SU-DHL-6 (cell line): ENCODE measurements at regions not wholly inside any gene's neighbourhood (a gene's known extent, or its start where the extent isn't known, plus 50 kb on each side); places are given as distances from the start of the nearest gene placed in this dataset.

Source experiments
- H2AFZ ChIP-seq: fragments of 200-600 bp; sonication (generic); 2 replicates; pipeline ENCODE4 v1.6.1; 2014; ENCODE audit warnings: low read depth, mild to moderate bottlenecking, moderate library complexity, mixed read lengths, antibody characterized with exemption, low read length; ENCODE audit not compliant: severe bottlenecking
- H3F3A ChIP-seq: fragments of 200-600 bp; shearing (Covaris generic); 2 replicates; pipeline ENCODE4 v1.6.0; 2016; ENCODE audit warnings: antibody characterized with exemption, mild to moderate bottlenecking; ENCODE audit not compliant: insufficient read depth
- H3K27ac ChIP-seq: fragments of 200-600 bp; sonication (generic); 2 replicates; pipeline ENCODE4 v1.5.1; 2016; ENCODE audit warnings: low read depth, mild to moderate bottlenecking, low read length, moderate library complexity, mixed read lengths
- H3K27me3 ChIP-seq: fragments of 200-600 bp; sonication (generic), shearing (Covaris generic); 2 replicates; pipeline ENCODE4 v1.6.0; 2014; ENCODE audit warnings: mild to moderate bottlenecking, low read length
- H3K36me3 ChIP-seq: fragments of 200-600 bp; sonication (generic); 2 replicates; pipeline ENCODE4 v1.6.1; 2014; ENCODE audit warnings: mild to moderate bottlenecking, low read length, mixed read lengths
- H3K4me2 ChIP-seq: fragments of 300-600, 200-600 bp; shearing (Covaris generic), sonication (generic); 2 replicates; pipeline ENCODE4 v1.6.0; 2014; ENCODE audit warnings: low read length, low read depth, mild to moderate bottlenecking; ENCODE audit not compliant: poor library complexity, severe bottlenecking
- H3K4me3 ChIP-seq: fragments of 200-600 bp; sonication (generic); 2 replicates; pipeline ENCODE4 v1.5.1; 2014; ENCODE audit warnings: antibody characterized with exemption, low read length, mild to moderate bottlenecking, mixed read lengths; ENCODE audit not compliant: insufficient read depth, poor library complexity, severe bottlenecking
- H3K79me2 ChIP-seq: fragments of 200-600 bp; sonication (generic); 2 replicates; pipeline ENCODE4 v1.6.1; 2014; ENCODE audit warnings: mild to moderate bottlenecking, low read length, moderate library complexity; ENCODE audit not compliant: insufficient read depth
- H3K9ac ChIP-seq: fragments of 200-600 bp; sonication (generic); 2 replicates; pipeline ENCODE4 v1.7.0; 2014; ENCODE audit warnings: mild to moderate bottlenecking, low read length
- H3K9me2 ChIP-seq: fragments of 200-600 bp; sonication (generic); replicated peaks from 2 replicates; pipeline ENCODE4 v1.6.1; 2014; ENCODE audit warnings: low read length; ENCODE audit not compliant: insufficient read depth
- H3K9me3 ChIP-seq: fragments of 200-600 bp; sonication (generic); 2 replicates; pipeline ENCODE4 v1.6.1; 2014; ENCODE audit warnings: low read length, mixed read lengths; ENCODE audit not compliant: insufficient read depth
- H4K20me1 ChIP-seq: fragments of 200-600 bp; sonication (generic); 2 replicates; pipeline ENCODE4 v1.6.1; 2014; ENCODE audit warnings: low read depth, mild to moderate bottlenecking, antibody characterized with exemption, low read length, moderate library complexity, mixed read lengths
- CTCF ChIP-seq: fragments of 200-600 bp; sonication (generic); IDR thresholded peaks from one replicate; pipeline ENCODE4 v1.5.1; 2017; ENCODE audit warnings: antibody characterized with exemption, mild to moderate bottlenecking, low read length, moderate library complexity; ENCODE audit not compliant: insufficient read depth, poor library complexity, severe bottlenecking
- EZH2phosphoT487 ChIP-seq: fragments of 200-600 bp; sonication (generic), shearing (Covaris generic); conservative IDR thresholded peaks from 2 replicates; pipeline ENCODE4 v1.6.1; 2018; ENCODE audit warnings: mild to moderate bottlenecking, antibody characterized with exemption, low read length, moderate library complexity, mixed read lengths

- no peak overlapping the region for H3K4me2 ChIP-seq
- no peak overlapping the region for H3K27ac ChIP-seq
- H3F3A ChIP-seq = no peaks in the 10 kb centered on the region
- no peak overlapping the region for H2AFZ ChIP-seq
- H3K9me3 ChIP-seq = no peaks in the 10 kb centered on the region
- no peaks in the 10 kb centered on the region for H4K20me1 ChIP-seq
- no peaks in the 10 kb centered on the region for H3K27me3 ChIP-seq
- TF ChIP-seq EZH2phosphoT487 = no peak
- no peak for TF ChIP-seq CTCF
- H3K79me2 ChIP-seq = no peaks in the 10 kb centered on the region
- H3K9me2 ChIP-seq = no peaks in the 10 kb centered on the region
- H3K9ac ChIP-seq = no peak overlapping the region
- no peak overlapping the region for H3K4me3 ChIP-seq
- no peaks in the 10 kb centered on the region for H3K36me3 ChIP-seq
Observed at GRCh38 chr6:133814797-133815196, 74.1 kb upstream of the TCF21 start.

DNA sequence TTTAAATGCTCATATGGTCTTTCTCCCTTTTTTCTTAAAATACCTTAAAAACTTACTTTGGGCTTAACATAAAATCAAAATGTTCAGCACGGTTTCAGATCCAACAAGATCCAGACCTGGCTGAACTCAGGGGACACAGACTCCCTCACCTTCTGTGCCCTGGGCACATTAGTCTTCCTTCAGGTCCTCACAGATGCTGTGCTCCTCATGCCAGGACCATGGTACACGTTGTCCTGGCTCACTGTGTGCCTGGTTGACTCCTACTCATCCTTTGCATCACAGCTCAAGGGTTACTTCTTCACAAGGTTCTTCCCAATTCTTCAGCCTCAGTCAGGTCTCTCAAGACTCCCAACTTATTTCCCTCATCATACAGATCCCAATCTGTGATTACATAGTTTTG lies 73.6 kb upstream of the TCF21 start:
- Histone ChIP-seq H3K27me3 (no peaks in the 10 kb centered on the region), H3K9me3 (no peaks in the 10 kb centered on the region), H3F3A (no peaks in the 10 kb centered on the region), H3K9ac (no peak overlapping the region), H4K20me1 (no peaks in the 10 kb centered on the region), H3K36me3 (no peaks in the 10 kb centered on the region), H3K4me3 (no peak overlapping the region), H3K27ac (no peak overlapping the region), H2AFZ (no peak overlapping the region), H3K4me2 (no peak overlapping the region), H3K9me2 (no peaks in the 10 kb centered on the region), H3K79me2 (no peaks in the 10 kb centered on the region)
- no peak for TF ChIP-seq EZH2phosphoT487
- TF ChIP-seq CTCF = no peak

GRCh38 chr6:133816171-133816570 lies 72.7 kb upstream of the TCF21 start:
- no peak overlapping the region for H3K27ac ChIP-seq
- H3K9me2 ChIP-seq = no peaks in the 10 kb centered on the region
- H3K4me2 ChIP-seq = no peak overlapping the region
- no peaks in the 10 kb centered on the region for H3K9me3 ChIP-seq
- H4K20me1 ChIP-seq = no peaks in the 10 kb centered on the region
- no peak overlapping the region for H3K9ac ChIP-seq
- H3F3A ChIP-seq = no peaks in the 10 kb centered on the region
- H2AFZ ChIP-seq = no peak overlapping the region
- H3K36me3 ChIP-seq = no peaks in the 10 kb centered on the region
- no peak overlapping the region for H3K4me3 ChIP-seq
- no peaks in the 10 kb centered on the region for H3K79me2 ChIP-seq
- TF ChIP-seq CTCF (no peak), EZH2phosphoT487 (no peak)
- H3K27me3 ChIP-seq = no peaks in the 10 kb centered on the region
